GM12874 (cell line): ENCODE measurements at regions not wholly inside any gene's neighbourhood (a gene's known extent, or its start where the extent isn't known, plus 50 kb on each side); places are given as distances from the start of the nearest gene placed in this dataset.

ENCODE experiments used
- TF ChIP-seq, protein P1 (sequence below): IDR thresholded peaks from 2 replicates; pipeline ENCODE4 v1.5.1; 2011; ENCODE audit warnings: low read depth, mild to moderate bottlenecking, control low read depth, low read length, moderate library complexity; ENCODE audit not compliant: insufficient read depth

DNA sequence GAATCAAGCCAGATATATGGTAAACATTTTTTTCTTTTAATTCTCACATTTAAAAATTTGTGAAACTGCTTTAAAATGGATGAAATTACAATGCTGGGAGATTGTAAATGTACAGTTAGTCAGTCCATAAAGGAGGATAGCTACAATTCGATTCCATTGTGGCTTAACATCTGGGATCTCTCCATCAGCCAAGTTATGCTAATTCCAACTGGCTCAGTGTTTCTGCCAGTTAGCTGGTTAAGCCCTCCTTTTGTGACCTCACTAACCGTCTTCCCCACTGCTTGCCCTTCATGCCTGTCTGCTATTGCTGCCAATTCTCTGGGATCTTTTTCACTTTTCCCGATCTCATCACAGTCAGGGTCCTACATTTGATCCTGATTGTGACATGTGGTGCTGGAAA is 1347.6 kb downstream of the CDH11 start:
- TF ChIP-seq, protein P1, sequence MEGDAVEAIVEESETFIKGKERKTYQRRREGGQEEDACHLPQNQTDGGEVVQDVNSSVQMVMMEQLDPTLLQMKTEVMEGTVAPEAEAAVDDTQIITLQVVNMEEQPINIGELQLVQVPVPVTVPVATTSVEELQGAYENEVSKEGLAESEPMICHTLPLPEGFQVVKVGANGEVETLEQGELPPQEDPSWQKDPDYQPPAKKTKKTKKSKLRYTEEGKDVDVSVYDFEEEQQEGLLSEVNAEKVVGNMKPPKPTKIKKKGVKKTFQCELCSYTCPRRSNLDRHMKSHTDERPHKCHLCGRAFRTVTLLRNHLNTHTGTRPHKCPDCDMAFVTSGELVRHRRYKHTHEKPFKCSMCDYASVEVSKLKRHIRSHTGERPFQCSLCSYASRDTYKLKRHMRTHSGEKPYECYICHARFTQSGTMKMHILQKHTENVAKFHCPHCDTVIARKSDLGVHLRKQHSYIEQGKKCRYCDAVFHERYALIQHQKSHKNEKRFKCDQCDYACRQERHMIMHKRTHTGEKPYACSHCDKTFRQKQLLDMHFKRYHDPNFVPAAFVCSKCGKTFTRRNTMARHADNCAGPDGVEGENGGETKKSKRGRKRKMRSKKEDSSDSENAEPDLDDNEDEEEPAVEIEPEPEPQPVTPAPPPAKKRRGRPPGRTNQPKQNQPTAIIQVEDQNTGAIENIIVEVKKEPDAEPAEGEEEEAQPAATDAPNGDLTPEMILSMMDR, result no peak

DNA sequence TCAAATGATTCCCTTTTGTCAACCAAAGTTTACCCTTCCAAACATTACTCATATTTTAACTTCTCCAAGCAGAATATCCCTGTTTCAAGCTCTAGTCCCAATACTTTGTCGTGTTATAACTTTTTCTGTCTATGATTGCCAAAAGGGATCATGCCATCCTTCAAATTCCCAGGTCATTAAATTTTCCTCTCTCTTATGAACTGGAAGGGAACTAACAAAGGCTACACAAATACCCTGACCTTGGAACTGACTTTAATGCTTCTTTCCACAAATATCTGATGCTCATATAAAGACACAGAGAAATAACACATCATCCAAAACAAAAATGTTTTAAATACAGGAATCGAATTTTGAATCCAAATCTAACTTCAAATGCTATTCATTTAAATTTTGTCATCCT is 1352.7 kb downstream of the CDH11 start:
- TF ChIP-seq, protein P1, result no peak

DNA sequence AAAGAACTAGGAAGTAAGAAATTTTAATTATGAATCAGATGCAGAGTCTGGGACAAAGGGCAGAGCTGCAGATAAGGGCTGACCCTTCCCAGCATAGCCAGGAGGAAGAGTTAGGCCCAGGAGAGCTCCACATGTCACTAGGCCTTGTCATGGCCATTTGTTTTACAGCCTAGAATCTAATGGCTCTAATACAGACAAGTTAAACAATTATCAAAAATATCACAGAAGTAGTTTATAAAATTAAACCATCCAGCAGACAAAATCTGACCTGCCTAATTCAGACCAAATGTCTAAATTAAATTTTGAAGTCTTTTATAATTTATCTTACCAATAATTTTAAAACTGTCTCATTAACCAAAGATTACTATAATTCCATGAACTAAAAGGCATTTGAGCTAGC is 1369.5 kb downstream of the CDH11 start:
- TF ChIP-seq, protein P1, result no peak

DNA sequence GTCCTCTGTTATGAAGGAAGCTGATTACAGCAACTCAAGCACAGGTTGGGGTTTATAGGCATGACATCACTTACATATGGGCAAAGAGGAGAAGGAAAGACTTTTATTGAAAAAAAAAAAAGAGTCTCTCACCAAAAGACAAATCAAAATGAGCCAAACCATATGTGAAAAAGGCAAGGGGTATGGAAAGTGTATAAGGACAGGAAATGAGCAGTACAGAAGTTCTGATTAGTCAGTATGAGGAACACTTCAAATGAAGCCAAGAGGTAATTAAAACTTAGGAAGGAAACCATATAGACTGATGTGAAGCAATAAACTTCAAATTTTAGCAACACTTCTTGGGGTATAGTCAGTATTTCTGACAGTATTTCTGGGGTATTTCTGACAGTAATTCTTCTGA is 1372.6 kb downstream of the CDH11 start:
- TF ChIP-seq, protein P1, result no peak

DNA sequence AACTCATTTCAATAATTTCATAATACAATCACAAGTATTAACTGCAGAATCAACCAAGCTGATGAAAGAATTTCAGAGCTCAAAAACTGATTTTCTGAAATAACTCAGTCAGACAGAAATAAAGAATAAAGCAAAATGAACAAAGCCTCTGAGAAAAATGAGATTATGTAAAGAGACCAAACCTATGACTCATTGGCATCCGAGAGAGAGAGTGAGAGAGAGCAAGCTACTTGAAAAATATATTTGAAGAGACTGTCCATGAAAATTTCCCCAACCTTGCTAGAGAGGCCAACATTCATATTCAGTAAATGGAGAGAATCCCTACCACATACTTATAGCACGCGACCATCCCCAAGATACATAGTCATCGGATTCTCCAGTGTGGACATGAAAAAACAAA is 1376.4 kb downstream of the CDH11 start:
- TF ChIP-seq, protein P1, result no peak

DNA sequence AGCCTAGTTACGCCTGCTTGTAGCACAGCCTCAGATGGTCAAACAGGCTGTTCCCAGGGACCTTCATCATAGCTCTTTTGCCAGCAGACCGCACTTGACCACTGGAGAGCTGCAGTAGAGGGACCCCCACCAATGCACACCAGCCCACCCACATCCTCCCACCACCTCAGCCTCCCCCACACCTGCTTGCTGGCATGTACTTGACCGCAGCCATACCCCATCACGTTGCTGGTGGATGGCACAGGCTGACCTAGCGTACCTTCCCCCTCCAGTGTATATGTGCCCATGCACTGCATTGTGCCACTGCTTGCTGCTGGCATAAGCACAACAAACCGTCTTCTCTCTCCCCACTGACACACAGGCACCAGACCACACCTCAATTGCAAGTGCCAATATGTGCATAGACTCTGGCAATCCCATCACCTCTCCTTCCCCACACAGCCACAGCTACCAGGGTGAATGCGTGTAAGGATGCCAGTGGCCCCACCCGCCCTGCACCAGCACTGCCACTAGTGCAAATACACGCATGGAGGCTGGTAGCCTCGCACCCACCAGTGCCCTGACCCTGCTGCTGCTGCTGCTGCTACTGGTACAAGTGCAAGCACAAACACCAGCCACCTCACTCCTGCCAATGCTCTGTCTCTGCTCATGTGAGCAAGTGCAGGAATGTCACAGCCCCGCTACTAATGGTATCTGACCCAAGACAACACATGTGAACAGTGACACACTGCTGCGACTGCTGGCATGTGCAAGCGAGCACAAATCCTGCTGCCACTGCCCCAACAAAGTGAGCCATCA is 1377.6 kb downstream of the CDH11 start:
- TF ChIP-seq, protein P1, result no peak

DNA sequence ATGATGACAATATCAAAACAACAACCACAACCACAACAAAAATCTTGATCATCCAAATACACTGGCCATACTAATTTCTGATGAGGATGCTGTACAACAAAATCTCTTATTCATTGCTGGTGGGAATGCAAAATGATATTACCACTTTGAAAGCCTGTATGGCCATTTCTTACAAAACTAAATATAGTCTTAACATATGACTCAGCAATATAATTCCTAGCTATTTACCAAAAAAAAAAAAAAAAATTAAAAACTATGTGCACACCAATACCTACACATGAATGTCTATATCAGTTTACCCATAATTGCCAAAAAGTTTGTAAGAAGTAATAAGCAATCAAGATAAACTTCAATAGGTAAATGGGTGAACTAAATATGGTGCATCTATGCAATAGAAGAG is 1379.7 kb downstream of the CDH11 start:
- TF ChIP-seq, protein P1, result no peak
